Transverse colon (tissue), 4 donors: ENCODE measurements at regions not wholly inside any gene's neighbourhood (a gene's known extent, or its start where the extent isn't known, plus 50 kb on each side); places are given as distances from the start of the nearest gene placed in this dataset.

ENCODE experiments used
- DNase-seq: peaks from one replicate; pipeline ENCODE4 v3.0.0-alpha.2; 2019
- H3K27ac ChIP-seq, 4 donors: fragments of 200-600 bp; sonication (generic); 2 replicates each; pipeline ENCODE4 v1.5.1; 2016 to 2018; ENCODE audit warnings: inconsistent platforms in 4 of 4
- H3K27me3 ChIP-seq: fragments of 200-600 bp; sonication (generic); 2 replicates; pipeline ENCODE4 v1.5.1; 2017; ENCODE audit warnings: inconsistent platforms
- H3K36me3 ChIP-seq, 4 donors: fragments of 200-600 bp; sonication (generic); 2 replicates each; pipeline ENCODE4 v1.5.1; 2017 to 2019; ENCODE audit warnings: inconsistent platforms in 4 of 4
- H3K4me1 ChIP-seq, 4 donors: fragments of 200-600 bp; sonication (generic); 2 replicates each; pipeline ENCODE4 v1.5.1; 2017 to 2020; ENCODE audit warnings: inconsistent platforms in 4 of 4
- H3K4me3 ChIP-seq, 4 donors: fragments of 200-600 bp; sonication (generic); 1 replicate in 1 of 4; 2 replicates in 3 of 4; pipeline versions ENCODE4 v1.5.1 to v1.6.1; 2017 to 2019; ENCODE audit warnings: inconsistent platforms in 4 of 4
- H3K9me3 ChIP-seq, 2 donors: fragments of 200-600 bp; sonication (generic); 2 replicates each; pipeline ENCODE4 v1.5.1; 2017 to 2019; ENCODE audit warnings: inconsistent platforms in 2 of 2
- CTCF ChIP-seq, 5 experiments: fragments of 200-600 bp in 3 of 5; fragments of 450-650 bp in 2 of 5; sonication (generic) in 3 of 5; IDR thresholded peaks; 1 replicate in 2 of 5; 2 replicates in 3 of 5; pipeline ENCODE4 v1.5.1; 2016 to 2017; ENCODE audit warnings: antibody characterized with exemption in 5 of 5, inconsistent platforms in 3 of 5, mild to moderate bottlenecking in 2 of 5, moderate library complexity in 1 of 5
- EP300 ChIP-seq: sonication (generic); formaldehyde crosslinking; IDR thresholded peaks from one replicate; pipeline ENCODE4 v1.6.1; 2017; ENCODE audit warnings: antibody characterized with exemption, low read depth
- POLR2A ChIP-seq: fragments of 450-650 bp; IDR thresholded peaks from one replicate; pipeline ENCODE4 v1.6.1; 2016; ENCODE audit warnings: antibody characterized with exemption, mild to moderate bottlenecking, moderate library complexity
- POLR2AphosphoS5 ChIP-seq, 3 donors: sonication (generic); formaldehyde crosslinking; IDR thresholded peaks; one replicate each; pipeline ENCODE4 v1.6.1; 2016; ENCODE audit warnings: antibody characterized with exemption in 3 of 3
- WGBS, 2 donors: methylation state at CpG; one replicate each; pipeline ENCODE4 v1.1.5; 2018; ENCODE audit warnings: low coverage in 1 of 2; 5-methylcytosine and 5-hydroxymethylcytosine counted together
- in situ Hi-C, 4 donors: fragments of 200-750 bp; cut with MboI; loops; one replicate each; pipeline versions ENCODE4 v1.15.0 to v1.15.1; 2017; ENCODE audit warnings: low sequenced_read_pairs in 3 of 4, low pct_ligation_motif_present in 1 of 4, low pct_unique_long_range_greater_than_20kb in 1 of 4
- intact Hi-C: fragments of 100-400 bp; cut with DNase I; formaldehyde crosslinking; loops from one replicate; pipeline ENCODE4 v1.15.1; 2023; ENCODE audit warnings: low total_unique reads

GRCh38 chr20:40893610-40894236 lies 134.9 kb upstream of the TOP1 start:
- Histone ChIP-seq H3K4me1 (no peaks in the 10 kb centered on the region), H3K4me3 (no peak overlapping the region), H3K27me3 (no peaks in the 10 kb centered on the region), H3K9me3 (no peaks in the 10 kb centered on the region), H3K27ac (no peak overlapping the region), H3K36me3 (no peaks in the 10 kb centered on the region)
- no peak for DNase-seq
- in situ Hi-C loops = no loop called here
- no peak for TF ChIP-seq POLR2AphosphoS5 (IDR thresholded peaks at IDR 0.05)
- no peak for TF ChIP-seq POLR2A
- no peak for TF ChIP-seq CTCF (IDR thresholded peaks at IDR 0.05)
- no peak for TF ChIP-seq EP300
- intact Hi-C loops = no loop called here
- WGBS, 2 donors = 50 to 82% methylated on average over 1 of the region's 1 CpG

- Histone ChIP-seq H3K27me3 (no peaks in the 10 kb centered on the region), H3K36me3 (no peaks in the 10 kb centered on the region), H3K4me1 (no peaks in the 10 kb centered on the region), H3K27ac (no peak overlapping the region), H3K9me3 (no peaks in the 10 kb centered on the region), H3K4me3 (no peak overlapping the region)
- WGBS, 2 donors = 76 to 100% methylated on average over 1 of the region's 1 CpG
- DNase-seq = no peak
- in situ Hi-C loops = no loop called here
- TF ChIP-seq POLR2AphosphoS5 (IDR thresholded peaks at IDR 0.05) (no peak), CTCF (IDR thresholded peaks at IDR 0.05) (no peak), EP300 (no peak), POLR2A (no peak)
- intact Hi-C loops = no loop called here
These were observed 134.4 kb upstream of the TOP1 start for GRCh38 chr20:40894237-40894630.

- no peak for DNase-seq
- H3K27ac ChIP-seq = no peak overlapping the region
- H3K27me3 ChIP-seq = no peaks in the 10 kb centered on the region
- TF ChIP-seq EP300 (no peak), POLR2AphosphoS5 (IDR thresholded peaks at IDR 0.05) (no peak), POLR2A (no peak)
- no peak overlapping the region for H3K4me3 ChIP-seq
- H3K36me3 ChIP-seq = no peaks in the 10 kb centered on the region
- in situ Hi-C loops = no loop called here
- intact Hi-C loops = no loop called here
- no peaks in the 10 kb centered on the region for H3K4me1 ChIP-seq
- H3K9me3 ChIP-seq = no peaks in the 10 kb centered on the region
- WGBS, 2 donors = 60% methylated on average over 3 of the region's 3 CpGs; no CpG with 5 or more reads in 1 of the 2 donors
These were observed 133.4 kb upstream of the TOP1 start for GRCh38 chr20:40895182-40895581.

- H3K27ac ChIP-seq = no peak overlapping the region
- no peaks in the 10 kb centered on the region for H3K27me3 ChIP-seq
- no peaks in the 10 kb centered on the region for H3K36me3 ChIP-seq
- H3K9me3 ChIP-seq = no peaks in the 10 kb centered on the region
- in situ Hi-C loops = no loop called here
- no peak for DNase-seq
- WGBS, 2 donors = 79 to 82% methylated on average over 7 to 10 of the region's 10 CpGs
- intact Hi-C loops = no loop called here
- TF ChIP-seq POLR2A = no peak
- TF ChIP-seq CTCF (IDR thresholded peaks at IDR 0.05) = no peak
- TF ChIP-seq POLR2AphosphoS5 (IDR thresholded peaks at IDR 0.05) = no peak
- TF ChIP-seq EP300 = no peak
- no peak overlapping the region for H3K4me3 ChIP-seq
- no peaks in the 10 kb centered on the region for H3K4me1 ChIP-seq
These were observed 131.6 kb upstream of the TOP1 start for GRCh38 chr20:40896814-40897700.
